HUES48 (cell line): ENCODE measurements at regions not wholly inside any gene's neighbourhood (a gene's known extent, or its start where the extent isn't known, plus 50 kb on each side); places are given as distances from the start of the nearest gene placed in this dataset.

Experiments used
- H3K27ac ChIP-seq: one replicate; pipeline ENCODE4 v1.7.0; 2013; ENCODE audit warnings: low read depth, low read length, inconsistent platforms
- H3K27me3 ChIP-seq: 2 replicates; pipeline ENCODE4 v1.6.1; 2013; ENCODE audit warnings: mild to moderate bottlenecking, low read length; ENCODE audit not compliant: control insufficient read depth, insufficient read depth
- H3K36me3 ChIP-seq: 2 replicates; pipeline ENCODE4 v1.6.1; 2013; ENCODE audit warnings: low read length; ENCODE audit not compliant: control insufficient read depth, insufficient read depth
- H3K4me1 ChIP-seq: 2 replicates; pipeline ENCODE4 v1.6.1; 2013; ENCODE audit warnings: mild to moderate bottlenecking, low read length; ENCODE audit not compliant: control insufficient read depth, insufficient read depth
- H3K4me3 ChIP-seq: 2 replicates; pipeline ENCODE4 v1.5.1; 2013; ENCODE audit warnings: mild to moderate bottlenecking, low read depth, low read length
- H3K9ac ChIP-seq: 2 replicates; pipeline ENCODE4 v1.6.1; 2013; ENCODE audit warnings: mild to moderate bottlenecking, low read depth, low read length, moderate library complexity
- H3K9me3 ChIP-seq: 2 replicates; pipeline ENCODE4 v1.6.1; 2013; ENCODE audit warnings: low read length; ENCODE audit not compliant: control insufficient read depth, insufficient read depth

DNA sequence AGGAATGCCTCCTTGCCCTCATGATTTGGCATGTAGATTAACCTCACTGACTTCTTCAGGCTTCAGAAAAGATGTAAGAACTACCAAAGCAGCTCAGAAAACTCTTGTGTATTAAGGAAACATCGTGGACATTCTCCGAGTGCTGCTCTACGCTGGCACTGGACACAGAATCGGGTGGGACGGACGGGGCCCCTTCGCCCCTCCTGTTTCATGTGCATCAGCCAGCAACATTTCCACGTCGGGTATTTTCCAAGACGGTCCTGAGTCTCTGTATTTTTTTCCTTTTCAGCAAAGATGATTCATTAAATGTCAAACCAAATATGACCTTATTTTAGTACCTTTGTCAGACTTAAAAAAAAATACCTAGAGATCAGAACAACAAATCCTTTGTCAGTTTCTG is 583.6 kb downstream of the CCDC171 start:
- Histone ChIP-seq H3K9ac (no peak overlapping the region), H3K4me3 (no peak overlapping the region), H3K27me3 (0 out of 2 replicates have a peak, but pooled peaks cover 4% of the 10 kb centered on the region), H3K36me3 (no peaks in the 10 kb centered on the region), H3K9me3 (no peaks in the 10 kb centered on the region), H3K4me1 (no peaks in the 10 kb centered on the region), H3K27ac (no peak overlapping the region)

DNA sequence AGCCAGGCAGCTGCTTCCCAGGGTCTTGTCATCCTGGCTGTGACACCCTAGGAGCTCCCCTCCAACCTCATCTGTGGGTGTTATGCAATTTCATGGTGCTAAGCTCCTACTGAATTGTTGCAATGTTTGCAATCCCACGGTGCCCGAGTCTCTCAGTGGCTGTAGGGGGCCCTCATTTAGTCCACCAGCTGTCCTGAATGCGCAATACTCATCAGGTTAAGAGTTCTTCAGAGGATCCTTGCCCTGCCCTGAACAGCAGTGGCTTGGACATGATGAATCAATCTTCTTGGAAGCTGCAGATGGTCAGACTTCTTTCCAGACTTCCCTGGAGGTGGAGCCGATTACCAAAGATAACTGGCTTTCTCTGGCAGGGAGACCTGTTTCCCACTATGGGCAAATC is 584.1 kb downstream of the CCDC171 start:
- Histone ChIP-seq H3K9ac (no peak overlapping the region), H3K27me3 (0 out of 2 replicates have a peak, but pooled peaks cover 4% of the 10 kb centered on the region), H3K4me1 (no peaks in the 10 kb centered on the region), H3K36me3 (no peaks in the 10 kb centered on the region), H3K27ac (no peak overlapping the region), H3K4me3 (no peak overlapping the region), H3K9me3 (no peaks in the 10 kb centered on the region)

DNA sequence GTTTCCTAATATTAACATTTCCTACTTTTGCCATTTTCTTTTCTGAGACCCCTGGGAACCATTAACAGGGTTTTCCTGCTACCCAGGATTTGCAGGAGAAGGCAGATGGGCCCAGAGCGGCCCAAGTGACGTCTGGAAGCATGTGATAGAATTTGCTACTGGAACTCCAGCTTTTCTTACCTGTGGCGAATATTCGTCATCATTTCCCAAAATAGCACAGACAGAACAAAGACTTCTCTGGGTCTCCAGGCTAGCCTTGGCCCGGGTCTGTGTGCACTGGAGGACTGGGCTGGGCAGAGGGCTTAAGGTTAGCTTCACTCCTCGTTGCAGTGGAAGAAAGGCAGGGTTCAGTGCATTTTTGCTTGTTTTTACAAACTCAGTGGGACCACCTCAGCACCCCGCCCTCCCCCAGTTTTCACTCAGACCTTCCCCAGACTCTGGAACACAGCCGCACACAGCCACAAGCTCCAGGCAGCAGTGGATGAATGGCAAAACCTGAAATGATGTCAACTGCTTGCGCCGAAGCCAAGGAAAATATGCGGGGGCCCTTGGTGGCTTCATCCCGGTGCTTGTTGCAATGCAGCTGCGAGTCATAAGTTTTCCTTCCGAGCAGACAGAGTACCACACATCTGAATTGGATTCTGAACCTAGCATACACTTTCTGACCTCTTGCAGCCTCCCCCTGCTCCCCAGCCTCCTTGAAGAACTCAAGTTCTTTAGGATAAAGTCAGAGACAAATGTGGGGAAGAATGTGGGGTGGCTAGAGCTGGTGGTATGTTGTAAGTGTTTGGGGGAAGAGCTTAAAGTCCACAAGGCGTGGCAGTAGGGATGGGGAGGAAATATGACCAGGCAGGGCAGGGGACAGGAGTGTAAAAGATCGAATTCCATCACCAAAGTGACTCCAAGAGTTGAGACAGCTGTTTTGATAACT is 586.0 kb downstream of the CCDC171 start:
- Histone ChIP-seq H3K9me3 (no peaks in the 10 kb centered on the region), H3K9ac (no peak overlapping the region), H3K27ac (no peak overlapping the region), H3K4me1 (no peaks in the 10 kb centered on the region), H3K4me3 (no peak overlapping the region), H3K36me3 (no peaks in the 10 kb centered on the region), H3K27me3 (no peaks in the 10 kb centered on the region)

DNA sequence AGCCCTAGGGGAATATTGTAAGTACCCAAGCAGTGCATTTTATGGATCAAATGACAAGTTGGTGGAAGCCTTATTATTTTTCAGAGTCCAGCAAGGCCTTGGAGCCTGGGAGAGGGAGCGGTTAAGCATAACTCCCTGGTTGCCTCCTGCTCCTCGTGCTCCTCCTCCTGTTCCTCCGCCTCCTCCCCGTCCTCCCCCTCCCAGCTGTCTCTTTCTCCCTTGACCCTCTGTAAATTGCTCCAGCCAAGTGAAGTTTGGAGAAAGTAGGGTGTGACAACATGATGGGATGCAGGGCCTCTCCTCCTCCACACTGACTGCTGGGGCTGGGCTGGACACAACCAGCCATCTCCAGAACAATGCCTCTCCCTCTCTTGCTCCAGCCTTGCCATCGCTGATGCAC is 586.9 kb downstream of the CCDC171 start:
- no peaks in the 10 kb centered on the region for H3K4me1 ChIP-seq
- H3K27me3 ChIP-seq: no peaks in the 10 kb centered on the region
- no peaks in the 10 kb centered on the region for H3K36me3 ChIP-seq
- no peak overlapping the region for H3K9ac ChIP-seq
- no peak overlapping the region for H3K4me3 ChIP-seq
- no peak overlapping the region for H3K27ac ChIP-seq
- H3K9me3 ChIP-seq: no peaks in the 10 kb centered on the region

DNA sequence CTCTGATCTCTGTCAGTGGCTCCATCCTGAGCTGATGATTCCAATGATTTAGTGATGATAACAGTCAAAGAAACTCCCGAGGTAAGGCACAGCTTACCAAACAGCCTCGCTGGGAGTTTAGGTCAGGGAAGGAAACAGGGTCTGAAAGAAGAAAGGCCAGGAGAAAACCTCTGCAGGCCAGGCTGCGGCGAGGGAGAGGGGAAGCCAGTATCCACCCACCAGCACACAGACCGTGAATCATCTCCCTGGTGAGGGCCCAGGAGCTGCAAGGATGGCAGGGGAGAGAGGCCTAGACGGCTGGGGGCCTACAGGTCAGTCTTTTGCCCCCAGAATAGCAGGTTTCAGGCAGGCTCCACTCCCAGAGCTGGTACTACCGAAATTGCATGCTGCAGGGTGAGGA is 590.5 kb downstream of the CCDC171 start:
- Histone ChIP-seq H3K9me3 (no peaks in the 10 kb centered on the region), H3K27ac (no peak overlapping the region), H3K4me1 (no peaks in the 10 kb centered on the region), H3K27me3 (no peaks in the 10 kb centered on the region), H3K4me3 (no peak overlapping the region), H3K36me3 (no peaks in the 10 kb centered on the region), H3K9ac (no peak overlapping the region)

DNA sequence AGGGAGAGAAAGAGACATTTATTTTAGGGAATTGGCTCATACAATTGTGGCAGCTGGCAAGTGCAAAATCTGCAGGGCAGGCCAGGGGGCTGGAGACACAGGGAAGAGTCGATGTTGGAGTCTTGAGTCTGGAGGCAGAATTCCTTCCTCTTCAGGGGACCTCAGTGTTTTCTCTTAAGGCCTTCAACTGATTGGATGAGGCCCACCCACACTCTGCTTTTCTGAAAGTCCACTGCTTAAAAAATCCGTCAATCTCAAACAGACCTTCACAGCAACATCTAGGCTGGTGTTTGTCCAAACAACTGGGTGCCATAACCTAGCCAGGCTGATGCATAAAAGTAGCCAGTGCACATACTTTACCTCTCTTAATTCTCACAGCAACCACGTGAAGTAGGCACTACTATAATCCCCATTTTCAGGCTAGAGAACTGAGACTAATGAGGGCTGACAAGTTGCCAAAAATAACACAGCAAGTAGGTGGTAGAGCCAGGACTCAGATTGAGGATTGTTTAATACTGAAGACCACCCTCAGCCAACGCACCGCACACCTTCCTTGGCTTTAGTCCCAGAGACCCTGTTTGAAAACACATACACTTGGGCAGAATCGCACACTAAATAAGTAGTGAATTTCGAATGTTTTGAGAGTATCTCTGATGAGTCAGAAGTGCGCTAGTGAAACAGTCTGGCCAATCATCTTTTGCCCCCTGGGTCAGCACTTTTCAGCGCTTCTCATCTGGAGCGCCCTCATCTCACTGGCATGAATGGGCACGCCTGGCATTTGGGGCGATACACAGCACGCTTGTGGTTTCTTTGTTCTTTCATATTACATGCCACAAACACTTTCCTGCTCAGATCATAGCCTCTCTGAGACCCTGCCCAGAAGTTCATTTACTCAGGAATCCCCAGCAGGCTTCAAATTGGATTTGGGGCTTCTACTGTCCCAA is 591.4 kb downstream of the CCDC171 start:
- Histone ChIP-seq H3K27me3 (no peaks in the 10 kb centered on the region), H3K9ac (no peak overlapping the region), H3K4me3 (no peak overlapping the region), H3K36me3 (no peaks in the 10 kb centered on the region), H3K4me1 (no peaks in the 10 kb centered on the region), H3K27ac (no peak overlapping the region), H3K9me3 (no peaks in the 10 kb centered on the region)

DNA sequence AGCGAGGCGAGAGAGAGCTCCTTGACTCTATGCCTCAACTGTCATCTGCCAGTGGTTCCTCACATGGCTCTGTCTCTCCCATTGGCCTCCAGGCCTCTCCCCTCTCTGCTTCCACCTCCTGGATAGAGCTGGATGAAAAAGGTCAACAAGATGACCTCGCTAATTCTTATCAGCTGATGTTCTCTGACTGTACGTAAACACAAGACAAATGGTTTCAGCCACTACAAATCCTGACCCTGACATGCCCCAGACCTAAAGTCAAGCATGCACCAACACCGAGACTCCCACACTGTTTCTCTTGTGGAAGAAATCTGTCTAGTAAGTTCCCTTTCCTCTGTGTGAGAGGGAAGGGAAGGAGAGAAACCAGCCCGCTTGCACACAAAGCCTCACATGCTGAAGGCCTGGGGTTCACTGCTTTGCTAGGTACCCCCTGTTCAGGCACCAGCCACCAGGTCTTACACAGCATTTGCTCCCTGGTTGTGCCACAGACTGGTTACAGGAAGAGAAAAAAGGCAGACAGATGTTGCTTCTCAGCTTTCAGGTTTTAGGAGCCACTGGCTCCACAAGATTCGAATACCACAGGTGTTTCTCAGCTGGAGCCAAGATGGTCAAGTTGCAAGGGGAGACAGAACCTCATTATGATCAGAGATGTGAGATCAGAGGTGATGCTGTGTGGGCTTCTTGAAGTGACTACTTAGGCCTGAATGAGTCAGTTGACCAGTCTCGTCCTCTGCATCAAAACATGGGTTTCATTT is 592.5 kb downstream of the CCDC171 start:
- no peaks in the 10 kb centered on the region for H3K36me3 ChIP-seq
- H3K4me3 ChIP-seq: no peak overlapping the region
- no peak overlapping the region for H3K27ac ChIP-seq
- H3K9ac ChIP-seq: no peak overlapping the region
- H3K9me3 ChIP-seq: no peaks in the 10 kb centered on the region
- no peaks in the 10 kb centered on the region for H3K4me1 ChIP-seq
- no peaks in the 10 kb centered on the region for H3K27me3 ChIP-seq

DNA sequence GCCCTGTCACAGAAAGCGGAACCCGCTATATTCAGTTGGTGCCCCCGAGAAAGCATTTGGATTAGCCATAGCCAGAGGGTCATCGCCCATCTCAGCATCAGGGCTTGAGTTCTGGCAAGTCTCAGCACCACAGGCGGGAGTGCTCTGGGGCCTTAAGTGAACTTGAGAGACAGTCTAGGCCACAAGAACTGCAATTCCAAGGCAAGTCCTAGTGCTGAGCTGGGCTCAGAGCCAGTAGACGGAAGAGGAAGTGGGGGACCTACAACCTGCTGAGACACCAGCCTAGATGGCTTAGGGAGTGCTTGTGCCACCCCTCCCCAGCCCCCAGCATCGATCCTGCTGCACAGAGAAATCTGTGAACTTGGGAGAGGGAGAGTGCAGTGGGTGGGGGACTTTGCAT is 594.9 kb downstream of the CCDC171 start:
- H3K4me1 ChIP-seq: no peaks in the 10 kb centered on the region
- H3K27ac ChIP-seq: no peak overlapping the region
- peaks cover 1% of the 10 kb centered on the region; the same call in 1 of the 2 replicates for H3K27me3 ChIP-seq
- H3K4me3 ChIP-seq: no peak overlapping the region
- H3K9me3 ChIP-seq: no peaks in the 10 kb centered on the region
- no peaks in the 10 kb centered on the region for H3K36me3 ChIP-seq
- no peak overlapping the region for H3K9ac ChIP-seq

DNA sequence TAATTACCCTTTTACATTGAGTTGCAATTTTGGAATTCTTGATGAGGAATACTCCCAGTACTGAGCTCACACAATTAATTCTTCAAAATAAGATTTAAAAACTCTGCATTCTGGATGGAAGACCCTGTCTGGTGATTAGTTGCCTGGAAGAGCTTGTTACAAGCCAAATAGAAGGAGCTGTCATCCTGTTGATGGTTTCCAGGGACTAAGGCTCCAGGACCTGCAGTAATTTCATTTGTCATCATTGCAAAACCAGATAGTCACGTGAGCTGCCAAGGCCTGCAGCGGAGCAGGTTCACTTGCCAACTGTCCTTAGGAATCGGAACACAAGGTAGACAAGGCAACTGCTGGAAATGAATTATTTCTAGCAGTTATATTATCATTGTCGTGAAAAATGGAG is 597.7 kb downstream of the CCDC171 start:
- Histone ChIP-seq H3K36me3 (no peaks in the 10 kb centered on the region), H3K27ac (no peak overlapping the region), H3K9me3 (no peaks in the 10 kb centered on the region), H3K4me1 (peaks cover 10% of the 10 kb centered on the region; the same call in 1 of the 2 replicates), H3K9ac (no peak overlapping the region), H3K4me3 (no peak overlapping the region), H3K27me3 (peaks cover 27% of the 10 kb centered on the region)

DNA sequence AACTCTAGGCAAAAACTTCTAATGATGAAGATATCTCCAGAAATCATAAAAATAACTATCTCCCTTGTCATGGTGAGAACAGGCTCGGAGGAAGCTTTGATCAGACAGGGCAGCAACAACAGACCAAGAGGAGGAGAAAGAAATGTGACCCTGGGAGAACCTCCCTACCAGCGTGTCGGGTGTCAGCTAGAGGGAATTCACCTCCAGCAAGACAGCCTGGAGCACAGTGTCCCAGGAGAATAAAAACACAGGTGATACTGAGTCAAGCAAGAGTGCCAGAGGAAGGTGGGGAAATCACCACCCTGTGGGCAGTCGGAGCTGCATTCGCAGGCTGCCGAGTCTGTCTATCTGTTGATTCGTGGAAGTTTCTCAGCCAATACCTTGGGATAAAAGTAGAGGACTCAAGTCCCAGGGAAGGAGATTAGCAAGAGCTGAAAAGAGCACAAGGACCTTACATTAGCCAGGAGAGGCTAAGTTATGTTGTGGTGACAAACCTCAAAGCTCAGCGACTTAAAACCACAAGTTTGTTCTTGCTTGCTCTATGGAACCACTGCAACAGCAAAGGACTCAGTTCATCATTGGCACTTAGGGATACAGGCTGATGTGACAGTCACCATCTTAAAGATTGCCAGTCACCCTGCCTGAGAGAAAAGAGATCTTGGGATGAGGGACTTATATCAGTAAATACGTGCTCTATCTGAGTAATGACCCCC is 598.3 kb downstream of the CCDC171 start:
- H3K27me3 ChIP-seq: peaks cover 33% of the 10 kb centered on the region
- no peak overlapping the region for H3K4me3 ChIP-seq
- no peak overlapping the region for H3K9ac ChIP-seq
- H3K36me3 ChIP-seq: no peaks in the 10 kb centered on the region
- H3K27ac ChIP-seq: no peak overlapping the region
- no peaks in the 10 kb centered on the region for H3K9me3 ChIP-seq
- H3K4me1 ChIP-seq: peaks cover 10% of the 10 kb centered on the region; the same call in 1 of the 2 replicates
